Loucy (cell line): ENCODE measurements at regions not wholly inside any gene's neighbourhood (a gene's known extent, or its start where the extent isn't known, plus 50 kb on each side); places are given as distances from the start of the nearest gene placed in this dataset.
"Not testable (repeated sequence)": the region's sequence is repeated elsewhere in the genome, so short reads cannot be mapped to it uniquely, and the experiment has no call there.

Experiments
- H2AFZ ChIP-seq: fragments of 200-600 bp; sonication (generic); 2 replicates; pipeline ENCODE4 v1.6.0; 2016; ENCODE audit warnings: antibody characterized with exemption, mild to moderate bottlenecking, low read length, moderate library complexity
- H3F3A ChIP-seq: fragments of 200-600 bp; 2 replicates; pipeline ENCODE4 v1.6.0; 2016; ENCODE audit warnings: antibody characterized with exemption, low read depth, mild to moderate bottlenecking
- H3K27me3 ChIP-seq: fragments of 200-600 bp; sonication (generic); 2 replicates; pipeline ENCODE4 v1.6.1; 2014; ENCODE audit warnings: low read length, mild to moderate bottlenecking; ENCODE audit not compliant: insufficient read depth, poor library complexity, severe bottlenecking
- H3K36me3 ChIP-seq: fragments of 200-600 bp; sonication (generic); 2 replicates; pipeline ENCODE4 v1.6.1; 2016; ENCODE audit warnings: low read length; ENCODE audit not compliant: insufficient read depth
- H3K4me1 ChIP-seq: fragments of 200-600 bp; sonication (generic); 2 replicates; pipeline ENCODE4 v1.5.1; 2014; ENCODE audit warnings: low read length, mild to moderate bottlenecking; ENCODE audit not compliant: insufficient read depth, poor library complexity, severe bottlenecking
- H3K4me2 ChIP-seq: fragments of 200-600 bp; sonication (generic); 2 replicates; pipeline ENCODE4 v1.6.0; 2014; ENCODE audit warnings: antibody characterized with exemption, low read length, low read depth, mild to moderate bottlenecking; ENCODE audit not compliant: poor library complexity, severe bottlenecking
- H3K4me3 ChIP-seq: fragments of 200-600 bp; sonication (generic); 2 replicates; pipeline ENCODE4 v1.5.1; 2014; ENCODE audit warnings: low read length, mild to moderate bottlenecking, mixed read lengths; ENCODE audit not compliant: poor library complexity, severe bottlenecking
- H3K79me2 ChIP-seq: fragments of 200-600 bp; sonication (generic); 2 replicates; pipeline ENCODE4 v1.6.1; 2014; ENCODE audit warnings: low read length; ENCODE audit not compliant: insufficient read depth
- H3K9ac ChIP-seq: fragments of 200-600 bp; sonication (generic); 2 replicates; pipeline ENCODE4 v1.6.0; 2014; ENCODE audit warnings: mild to moderate bottlenecking, low read depth, low read length, moderate library complexity; ENCODE audit not compliant: poor library complexity, severe bottlenecking
- H3K9me2 ChIP-seq: fragments of 200-600 bp; sonication (generic); replicated peaks from 2 replicates; pipeline ENCODE4 v1.6.1; 2016; ENCODE audit warnings: low read depth, low read length, mixed read lengths
- H3K9me3 ChIP-seq: fragments of 200-600 bp; sonication (generic); 2 replicates; pipeline ENCODE4 v1.6.1; 2014; ENCODE audit warnings: mild to moderate bottlenecking, antibody characterized with exemption, low read length, low read depth; ENCODE audit not compliant: insufficient read depth
- H4K20me1 ChIP-seq: fragments of 200-600 bp; sonication (generic); 2 replicates; pipeline ENCODE4 v1.6.0; 2014; ENCODE audit warnings: antibody characterized with exemption, low read length, mild to moderate bottlenecking; ENCODE audit not compliant: insufficient read depth, poor library complexity, severe bottlenecking
- EZH2phosphoT487 ChIP-seq: fragments of 200-600 bp; IDR thresholded peaks from 2 replicates; pipeline ENCODE4 v1.6.1; 2018; ENCODE audit warnings: antibody characterized with exemption, mild to moderate bottlenecking, moderate library complexity, borderline replicate concordance
- TF ChIP-seq, protein P1 (sequence below): fragments of 200-600 bp; sonication (generic); conservative IDR thresholded peaks from 2 replicates; pipeline ENCODE4 v1.5.1; 2014; ENCODE audit warnings: mild to moderate bottlenecking, antibody characterized with exemption, low read length

- Histone ChIP-seq H3K9me3 (no peaks in the 10 kb centered on the region), H3K27me3 (no peaks in the 10 kb centered on the region), H3K4me3 (peak overlapping the region; percentile 76), H2AFZ (peak overlapping the region; percentile 45), H3K4me1 (peaks cover 35% of the 10 kb centered on the region), H4K20me1 (no peaks in the 10 kb centered on the region), H3K36me3 (no peaks in the 10 kb centered on the region), H3K9ac (peak overlapping the region; percentile 87), H3K4me2 (peak overlapping the region; percentile 82), H3K9me2 (no peaks in the 10 kb centered on the region), H3F3A (no peaks in the 10 kb centered on the region), H3K79me2 (no peaks in the 10 kb centered on the region)
- TF ChIP-seq, protein P1, sequence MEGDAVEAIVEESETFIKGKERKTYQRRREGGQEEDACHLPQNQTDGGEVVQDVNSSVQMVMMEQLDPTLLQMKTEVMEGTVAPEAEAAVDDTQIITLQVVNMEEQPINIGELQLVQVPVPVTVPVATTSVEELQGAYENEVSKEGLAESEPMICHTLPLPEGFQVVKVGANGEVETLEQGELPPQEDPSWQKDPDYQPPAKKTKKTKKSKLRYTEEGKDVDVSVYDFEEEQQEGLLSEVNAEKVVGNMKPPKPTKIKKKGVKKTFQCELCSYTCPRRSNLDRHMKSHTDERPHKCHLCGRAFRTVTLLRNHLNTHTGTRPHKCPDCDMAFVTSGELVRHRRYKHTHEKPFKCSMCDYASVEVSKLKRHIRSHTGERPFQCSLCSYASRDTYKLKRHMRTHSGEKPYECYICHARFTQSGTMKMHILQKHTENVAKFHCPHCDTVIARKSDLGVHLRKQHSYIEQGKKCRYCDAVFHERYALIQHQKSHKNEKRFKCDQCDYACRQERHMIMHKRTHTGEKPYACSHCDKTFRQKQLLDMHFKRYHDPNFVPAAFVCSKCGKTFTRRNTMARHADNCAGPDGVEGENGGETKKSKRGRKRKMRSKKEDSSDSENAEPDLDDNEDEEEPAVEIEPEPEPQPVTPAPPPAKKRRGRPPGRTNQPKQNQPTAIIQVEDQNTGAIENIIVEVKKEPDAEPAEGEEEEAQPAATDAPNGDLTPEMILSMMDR: peak; percentile 83
- TF ChIP-seq EZH2phosphoT487: no peak
Measured at GRCh38 chr6:27795697-27796494, 116.3 kb downstream of the OR2B2 start.

DNA sequence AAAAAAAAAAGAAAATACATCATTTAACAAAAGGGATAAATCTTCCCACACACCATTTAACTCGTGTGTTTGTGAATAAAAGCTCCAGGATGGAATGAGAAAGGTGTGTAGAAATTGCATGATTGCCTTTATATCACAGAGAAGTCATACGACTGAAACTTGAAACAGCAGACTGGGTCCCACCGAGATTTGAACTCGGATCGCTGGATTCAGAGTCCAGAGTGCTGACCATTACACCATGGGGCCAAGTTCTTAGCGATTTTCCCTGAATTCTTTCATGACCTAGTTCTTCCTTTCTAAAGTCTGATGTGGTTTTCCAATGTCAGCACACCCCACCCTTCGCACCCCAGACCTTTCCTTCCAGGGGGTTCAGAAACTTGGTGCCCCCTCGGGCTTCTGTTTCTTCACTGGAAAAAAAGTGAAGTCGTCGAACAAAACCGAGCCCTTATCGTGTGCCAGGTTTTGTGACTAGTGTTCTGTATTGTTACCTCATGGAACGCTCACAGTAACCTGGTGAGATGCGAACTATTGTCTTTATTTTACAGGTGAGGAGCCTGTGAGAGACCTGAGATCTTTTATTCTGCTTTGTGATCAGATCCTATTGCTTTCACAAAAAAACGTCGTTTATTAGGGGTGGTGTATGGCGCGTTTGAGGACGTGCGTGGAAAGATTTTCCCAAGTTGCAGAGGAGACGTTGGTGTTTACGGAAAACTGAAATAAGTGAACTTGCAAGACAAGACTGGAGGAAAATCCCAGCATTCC is 120.8 kb downstream of the OR2B2 start:
- Histone ChIP-seq H3F3A (no peaks in the 10 kb centered on the region), H4K20me1 (no peaks in the 10 kb centered on the region), H3K9me3 (no peaks in the 10 kb centered on the region), H3K4me2 (peak overlapping the region; percentile 82), H3K9ac (peak overlapping the region; percentile 87), H2AFZ (no peak overlapping the region), H3K4me1 (peaks cover 29% of the 10 kb centered on the region), H3K9me2 (no peaks in the 10 kb centered on the region), H3K36me3 (no peaks in the 10 kb centered on the region), H3K27me3 (no peaks in the 10 kb centered on the region), H3K79me2 (no peaks in the 10 kb centered on the region), H3K4me3 (peak overlapping the region; percentile 76)
- TF ChIP-seq, protein P1: no peak
- TF ChIP-seq EZH2phosphoT487: no peak

- not testable (repeated sequence) for H3K27me3 ChIP-seq, H3K79me2 ChIP-seq, H2AFZ ChIP-seq, H3F3A ChIP-seq, H3K9me3 ChIP-seq, H3K36me3 ChIP-seq, H3K9ac ChIP-seq, H3K4me2 ChIP-seq, H3K9me2 ChIP-seq, H4K20me1 ChIP-seq, H3K4me3 ChIP-seq
- H3K4me1 ChIP-seq: peaks cover 23% of the 10 kb centered on the region
Measured at GRCh38 chr6:27788376-27788775, 123.8 kb downstream of the OR2B2 start.
